OCI-LY7 (cell line): ENCODE measurements at regions not wholly inside any gene's neighbourhood (a gene's known extent, or its start where the extent isn't known, plus 50 kb on each side); places are given as distances from the start of the nearest gene placed in this dataset.

Experiments used
- CTCF ChIP-seq: fragments of 200-600 bp; sonication (generic); conservative IDR thresholded peaks from 2 replicates; pipeline ENCODE4 v1.5.1; 2014; ENCODE audit warnings: mild to moderate bottlenecking, antibody characterized with exemption, low read length, moderate library complexity, mixed read lengths
- EZH2phosphoT487 ChIP-seq: fragments of 200-600 bp; sonication (generic); IDR thresholded peaks from 2 replicates; pipeline ENCODE4 v1.6.1; 2018; ENCODE audit warnings: low read depth, borderline replicate concordance, mild to moderate bottlenecking, mixed run types, antibody characterized with exemption, low read length, moderate library complexity, mixed read lengths

DNA sequence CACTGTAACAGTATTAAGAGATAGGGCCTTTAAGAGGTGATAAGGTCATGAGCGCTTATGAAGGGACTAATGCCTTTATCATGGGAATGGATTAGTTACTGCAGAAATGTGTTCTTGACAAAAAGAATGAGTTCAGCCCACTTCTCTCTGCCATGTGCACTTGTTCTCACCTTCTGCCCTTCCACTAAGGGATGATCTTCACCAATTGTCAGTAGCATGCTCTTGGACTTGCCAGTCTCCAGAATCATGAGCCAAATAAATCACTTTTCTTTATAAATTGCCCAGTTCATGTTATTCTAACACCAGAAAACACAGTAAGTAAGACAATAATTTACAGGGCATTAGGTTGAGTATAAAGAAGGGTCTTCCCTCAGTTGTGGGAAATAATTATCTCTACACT is 189.1 kb downstream of the CRPPA start:
- TF ChIP-seq CTCF (no peak), EZH2phosphoT487 (no peak)
